Sigmoid colon (tissue), 3 donors: ENCODE measurements at regions not wholly inside any gene's neighbourhood (a gene's known extent, or its start where the extent isn't known, plus 50 kb on each side); places are given as distances from the start of the nearest gene placed in this dataset.

Experiments
- POLR2A ChIP-seq, 2 donors: fragments of 450-650 bp; IDR thresholded peaks; one replicate each; pipeline ENCODE4 v1.6.1; 2016; ENCODE audit warnings: antibody characterized with exemption in 2 of 2, mild to moderate bottlenecking in 2 of 2, moderate library complexity in 2 of 2
- TF ChIP-seq, protein P1 (sequence below), 4 experiments: fragments of 450-650 bp in 3 of 4; fragments of 200-600 bp in 1 of 4; IDR thresholded peaks; one replicate each; pipeline ENCODE4 v1.5.1; 2016 to 2019; ENCODE audit warnings: antibody characterized with exemption in 4 of 4, mild to moderate bottlenecking in 3 of 4, moderate library complexity in 2 of 4

DNA sequence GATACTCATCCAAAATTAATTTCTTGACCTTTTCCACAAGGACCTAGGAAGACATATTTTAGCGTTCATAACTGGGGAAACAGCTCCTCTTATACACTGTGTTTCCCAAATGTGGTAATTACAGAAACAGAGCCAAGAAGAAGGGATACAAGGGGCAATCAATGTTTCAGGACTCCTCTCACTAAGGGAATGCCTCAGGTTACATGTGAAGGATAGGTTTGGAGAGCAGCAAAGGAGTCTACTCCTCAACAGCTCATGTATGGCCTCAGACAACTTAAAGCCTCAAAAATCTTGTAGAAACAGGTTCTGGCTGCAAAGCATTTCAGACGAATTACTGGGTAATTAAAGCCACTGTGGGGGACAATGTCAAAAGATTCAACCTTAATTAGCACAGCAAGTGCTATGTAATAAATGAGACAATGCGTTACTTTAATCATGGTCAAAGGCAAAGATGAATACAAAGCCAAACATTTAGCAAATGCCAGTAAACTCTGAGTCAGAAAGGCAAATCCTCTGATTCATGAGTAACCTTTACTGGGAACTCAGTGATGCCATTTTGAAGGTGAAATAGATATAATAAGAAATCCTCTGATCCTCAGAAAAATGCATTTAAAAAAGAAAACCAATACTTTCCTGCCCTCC lies 1111.2 kb downstream of the TUSC7 start:
- TF ChIP-seq POLR2A (IDR thresholded peaks at IDR 0.05), result no peak
- TF ChIP-seq, protein P1, sequence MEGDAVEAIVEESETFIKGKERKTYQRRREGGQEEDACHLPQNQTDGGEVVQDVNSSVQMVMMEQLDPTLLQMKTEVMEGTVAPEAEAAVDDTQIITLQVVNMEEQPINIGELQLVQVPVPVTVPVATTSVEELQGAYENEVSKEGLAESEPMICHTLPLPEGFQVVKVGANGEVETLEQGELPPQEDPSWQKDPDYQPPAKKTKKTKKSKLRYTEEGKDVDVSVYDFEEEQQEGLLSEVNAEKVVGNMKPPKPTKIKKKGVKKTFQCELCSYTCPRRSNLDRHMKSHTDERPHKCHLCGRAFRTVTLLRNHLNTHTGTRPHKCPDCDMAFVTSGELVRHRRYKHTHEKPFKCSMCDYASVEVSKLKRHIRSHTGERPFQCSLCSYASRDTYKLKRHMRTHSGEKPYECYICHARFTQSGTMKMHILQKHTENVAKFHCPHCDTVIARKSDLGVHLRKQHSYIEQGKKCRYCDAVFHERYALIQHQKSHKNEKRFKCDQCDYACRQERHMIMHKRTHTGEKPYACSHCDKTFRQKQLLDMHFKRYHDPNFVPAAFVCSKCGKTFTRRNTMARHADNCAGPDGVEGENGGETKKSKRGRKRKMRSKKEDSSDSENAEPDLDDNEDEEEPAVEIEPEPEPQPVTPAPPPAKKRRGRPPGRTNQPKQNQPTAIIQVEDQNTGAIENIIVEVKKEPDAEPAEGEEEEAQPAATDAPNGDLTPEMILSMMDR (IDR thresholded peaks at IDR 0.05), result no peak
